Spleen (tissue), 7 donors: ENCODE measurements at regions not wholly inside any gene's neighbourhood (a gene's known extent, or its start where the extent isn't known, plus 50 kb on each side); places are given as distances from the start of the nearest gene placed in this dataset.

Source experiments
- CTCF ChIP-seq, 11 experiments: fragments of 200-600 bp in 7 of 11; fragments of 450-650 bp in 4 of 11; sonication (generic) in 4 of 11; IDR thresholded peaks in 8 of 11; conservative IDR thresholded peaks in 3 of 11; 1 replicate in 7 of 11; 2 replicates in 4 of 11; pipeline versions ENCODE4 v1.4.0 to v1.8.0; 2016 to 2021; ENCODE audit warnings: antibody characterized with exemption in 11 of 11, inconsistent platforms in 4 of 11, mild to moderate bottlenecking in 1 of 11
- POLR2A ChIP-seq, 3 donors: fragments of 450-650 bp; IDR thresholded peaks; one replicate each; pipeline ENCODE4 v1.5.1; 2017; ENCODE audit warnings: antibody characterized with exemption in 3 of 3, mild to moderate bottlenecking in 1 of 3
- POLR2AphosphoS5 ChIP-seq, 3 donors: sonication (generic); formaldehyde crosslinking; IDR thresholded peaks; one replicate each; pipeline ENCODE4 v1.5.1; 2017; ENCODE audit warnings: antibody characterized with exemption in 3 of 3
- donor health status: DM: no; HTN: no; CAD: no; lungs with moderate emphysema.
- donor health status: DM: no; HTN: no; CAD: no.
- donor health status: DM: no; HTN: no; CAD: no.

- no peak for TF ChIP-seq CTCF (IDR thresholded peaks at IDR 0.05 in 8 of 11, conservative IDR thresholded peaks at IDR 0.05 in 3 of 11)
- TF ChIP-seq POLR2A (IDR thresholded peaks at IDR 0.05): no peak
- no peak for TF ChIP-seq POLR2AphosphoS5 (IDR thresholded peaks at IDR 0.05)
Observed at GRCh38 chr14:80264702-80265101, 53.4 kb upstream of the DIO2 start.
